ENCODE measurements at regions not wholly inside any gene's neighbourhood (a gene's known extent, or its start where the extent isn't known, plus 50 kb on each side); places are given as distances from the start of the nearest gene placed in this dataset.

GRCh38 chr12:41778934-41779333, 365.7 kb downstream of the GXYLT1 start:
- TF ChIP-seq, protein P1, sequence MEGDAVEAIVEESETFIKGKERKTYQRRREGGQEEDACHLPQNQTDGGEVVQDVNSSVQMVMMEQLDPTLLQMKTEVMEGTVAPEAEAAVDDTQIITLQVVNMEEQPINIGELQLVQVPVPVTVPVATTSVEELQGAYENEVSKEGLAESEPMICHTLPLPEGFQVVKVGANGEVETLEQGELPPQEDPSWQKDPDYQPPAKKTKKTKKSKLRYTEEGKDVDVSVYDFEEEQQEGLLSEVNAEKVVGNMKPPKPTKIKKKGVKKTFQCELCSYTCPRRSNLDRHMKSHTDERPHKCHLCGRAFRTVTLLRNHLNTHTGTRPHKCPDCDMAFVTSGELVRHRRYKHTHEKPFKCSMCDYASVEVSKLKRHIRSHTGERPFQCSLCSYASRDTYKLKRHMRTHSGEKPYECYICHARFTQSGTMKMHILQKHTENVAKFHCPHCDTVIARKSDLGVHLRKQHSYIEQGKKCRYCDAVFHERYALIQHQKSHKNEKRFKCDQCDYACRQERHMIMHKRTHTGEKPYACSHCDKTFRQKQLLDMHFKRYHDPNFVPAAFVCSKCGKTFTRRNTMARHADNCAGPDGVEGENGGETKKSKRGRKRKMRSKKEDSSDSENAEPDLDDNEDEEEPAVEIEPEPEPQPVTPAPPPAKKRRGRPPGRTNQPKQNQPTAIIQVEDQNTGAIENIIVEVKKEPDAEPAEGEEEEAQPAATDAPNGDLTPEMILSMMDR (conservative IDR thresholded peaks at IDR 0.05; ENCODE audit: low read depth, low read length) = no peak
- no peak for TF ChIP-seq EZH2 (IDR thresholded peaks at IDR 0.05; ENCODE audit: low read length, unreplicated experiment)

All from PC-3 (cell line).